ENCODE measurements at regions not wholly inside any gene's neighbourhood (a gene's known extent, or its start where the extent isn't known, plus 50 kb on each side); places are given as distances from the start of the nearest gene placed in this dataset.

DNA sequence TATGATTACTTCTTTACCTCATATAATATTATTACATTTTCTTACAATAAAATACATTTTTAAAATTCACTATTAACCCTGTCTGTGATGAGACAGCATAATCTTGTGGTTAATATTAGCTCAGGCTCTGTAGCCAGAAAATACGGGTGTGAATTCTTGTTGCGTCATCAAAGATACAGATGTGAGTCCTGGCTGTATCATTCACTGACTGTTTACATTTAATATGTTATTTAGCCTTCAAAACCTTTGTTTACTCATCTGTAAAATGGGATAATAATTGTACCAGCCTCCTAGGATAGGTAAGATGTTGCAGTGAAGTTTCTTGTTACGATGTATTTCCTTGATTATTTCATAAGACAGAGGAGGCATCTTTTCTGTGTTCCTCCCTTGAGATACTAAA, 184.7 kb upstream of the PRPS1L1 start:
- TF ChIP-seq, protein P1, sequence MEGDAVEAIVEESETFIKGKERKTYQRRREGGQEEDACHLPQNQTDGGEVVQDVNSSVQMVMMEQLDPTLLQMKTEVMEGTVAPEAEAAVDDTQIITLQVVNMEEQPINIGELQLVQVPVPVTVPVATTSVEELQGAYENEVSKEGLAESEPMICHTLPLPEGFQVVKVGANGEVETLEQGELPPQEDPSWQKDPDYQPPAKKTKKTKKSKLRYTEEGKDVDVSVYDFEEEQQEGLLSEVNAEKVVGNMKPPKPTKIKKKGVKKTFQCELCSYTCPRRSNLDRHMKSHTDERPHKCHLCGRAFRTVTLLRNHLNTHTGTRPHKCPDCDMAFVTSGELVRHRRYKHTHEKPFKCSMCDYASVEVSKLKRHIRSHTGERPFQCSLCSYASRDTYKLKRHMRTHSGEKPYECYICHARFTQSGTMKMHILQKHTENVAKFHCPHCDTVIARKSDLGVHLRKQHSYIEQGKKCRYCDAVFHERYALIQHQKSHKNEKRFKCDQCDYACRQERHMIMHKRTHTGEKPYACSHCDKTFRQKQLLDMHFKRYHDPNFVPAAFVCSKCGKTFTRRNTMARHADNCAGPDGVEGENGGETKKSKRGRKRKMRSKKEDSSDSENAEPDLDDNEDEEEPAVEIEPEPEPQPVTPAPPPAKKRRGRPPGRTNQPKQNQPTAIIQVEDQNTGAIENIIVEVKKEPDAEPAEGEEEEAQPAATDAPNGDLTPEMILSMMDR (IDR thresholded peaks at IDR 0.05) = no peak
- no peak for TF ChIP-seq ZFX (IDR thresholded peaks at IDR 0.05; ENCODE audit: borderline replicate concordance)

All from 22Rv1 (cell line).